Endothelial cell (in vitro differentiated cells): ENCODE measurements at regions not wholly inside any gene's neighbourhood (a gene's known extent, or its start where the extent isn't known, plus 50 kb on each side); places are given as distances from the start of the nearest gene placed in this dataset.

Source experiments
- DNase-seq: peaks from one replicate; pipeline ENCODE4 v3.0.0; 2021; ENCODE audit warnings: low spot score
- H3K27ac Mint-ChIP-seq: one replicate; pipeline ENCODE4 v1.8.0; 2021; ENCODE audit warnings: mixed read lengths, inconsistent platforms; ENCODE audit not compliant: unreplicated experiment
- H3K27me3 Mint-ChIP-seq: one replicate; pipeline ENCODE4 v1.8.0; 2021; ENCODE audit warnings: mild to moderate bottlenecking, moderate library complexity, mixed read lengths, inconsistent platforms; ENCODE audit not compliant: unreplicated experiment
- H3K36me3 Mint-ChIP-seq: one replicate; pipeline ENCODE4 v1.8.0; 2021; ENCODE audit warnings: mild to moderate bottlenecking, low read depth, mixed read lengths, inconsistent platforms; ENCODE audit not compliant: unreplicated experiment
- H3K4me1 Mint-ChIP-seq: one replicate; pipeline ENCODE4 v1.8.0; 2021; ENCODE audit warnings: mild to moderate bottlenecking, mixed read lengths, inconsistent platforms; ENCODE audit not compliant: unreplicated experiment
- H3K4me3 Mint-ChIP-seq: one replicate; pipeline ENCODE4 v1.8.0; 2021; ENCODE audit warnings: mild to moderate bottlenecking, mixed read lengths, inconsistent platforms; ENCODE audit not compliant: unreplicated experiment
- H3K9me3 Mint-ChIP-seq: one replicate; pipeline ENCODE4 v1.8.0; 2021; ENCODE audit warnings: mixed read lengths, inconsistent platforms; ENCODE audit not compliant: unreplicated experiment
- CTCF ChIP-seq: fragments of 200-600 bp; sonication (generic); IDR thresholded peaks from one replicate; pipeline ENCODE4 v1.5.0; 2021; ENCODE audit warnings: antibody characterized with exemption; ENCODE audit not compliant: unreplicated experiment

- Mint-ChIP-seq H3K27ac (no peak overlapping the region), H3K4me1 (peaks cover 8% of the 10 kb centered on the region), H3K4me3 (no peak overlapping the region), H3K36me3 (no peaks in the 10 kb centered on the region), H3K9me3 (no peaks in the 10 kb centered on the region), H3K27me3 (no peaks in the 10 kb centered on the region)
- DNase-seq: no peak
- TF ChIP-seq CTCF: no peak
Observed at GRCh38 chr4:29309050-29309449, 1411.1 kb upstream of the PCDH7 start.

- no peak for DNase-seq
- no peak overlapping the region for H3K4me3 Mint-ChIP-seq
- no peaks in the 10 kb centered on the region for H3K36me3 Mint-ChIP-seq
- no peaks in the 10 kb centered on the region for H3K27me3 Mint-ChIP-seq
- TF ChIP-seq CTCF: no peak
- H3K9me3 Mint-ChIP-seq: no peaks in the 10 kb centered on the region
- H3K27ac Mint-ChIP-seq: no peak overlapping the region
- H3K4me1 Mint-ChIP-seq: peaks cover 8% of the 10 kb centered on the region
Observed at GRCh38 chr4:29310252-29310651, 1409.9 kb upstream of the PCDH7 start.

GRCh38 chr4:29311247-29311646 is 1408.9 kb upstream of the PCDH7 start:
- no peak for DNase-seq
- Mint-ChIP-seq H3K9me3 (no peaks in the 10 kb centered on the region), H3K36me3 (no peaks in the 10 kb centered on the region), H3K4me3 (no peak overlapping the region), H3K27ac (no peak overlapping the region), H3K27me3 (no peaks in the 10 kb centered on the region), H3K4me1 (peaks cover 8% of the 10 kb centered on the region)
- TF ChIP-seq CTCF: no peak

- Mint-ChIP-seq H3K27me3 (no peaks in the 10 kb centered on the region), H3K4me3 (no peak overlapping the region), H3K4me1 (no peaks in the 10 kb centered on the region), H3K27ac (no peak overlapping the region), H3K36me3 (no peaks in the 10 kb centered on the region), H3K9me3 (no peaks in the 10 kb centered on the region)
- DNase-seq: no peak
- TF ChIP-seq CTCF: no peak
Observed at GRCh38 chr4:29319663-29320340, 1400.4 kb upstream of the PCDH7 start.

- Mint-ChIP-seq H3K4me1 (no peaks in the 10 kb centered on the region), H3K9me3 (no peaks in the 10 kb centered on the region), H3K27ac (no peak overlapping the region), H3K27me3 (no peaks in the 10 kb centered on the region), H3K36me3 (no peaks in the 10 kb centered on the region), H3K4me3 (no peak overlapping the region)
- no peak for DNase-seq
- no peak for TF ChIP-seq CTCF
Observed at GRCh38 chr4:29320947-29321620, 1399.1 kb upstream of the PCDH7 start.
